Right lobe of liver (tissue), 6 donors: ENCODE measurements at regions not wholly inside any gene's neighbourhood (a gene's known extent, or its start where the extent isn't known, plus 50 kb on each side); places are given as distances from the start of the nearest gene placed in this dataset.

ENCODE experiments used
- ATAC-seq, 4 donors: fragments of 200-7000 bp; cut with Tn5 transposase; one replicate each; pipeline ENCODE4 v1.9.1; 2020; ENCODE audit warnings: mild to moderate bottlenecking in 4 of 4, moderate library complexity in 4 of 4
- DNase-seq, 3 donors: peaks; one replicate each; pipeline ENCODE4 v3.0.0-alpha.2; 2020
- H3K27ac ChIP-seq, 3 donors: fragments of 200-600 bp; one replicate each; pipeline ENCODE4 v1.8.0; 2022
- H3K27me3 ChIP-seq, 2 donors: fragments of 200-600 bp; one replicate each; pipeline ENCODE4 v1.8.0; 2022
- H3K36me3 ChIP-seq, 4 donors: fragments of 200-600 bp; sonication (generic) in 1 of 4; one replicate each; pipeline versions ENCODE4 v1.5.1 to v1.8.0; 2017 to 2022; ENCODE audit warnings: control low read depth in 1 of 4
- H3K4me1 ChIP-seq, 4 donors: fragments of 200-600 bp; sonication (generic) in 1 of 4; one replicate each; pipeline versions ENCODE4 v1.5.1 to v1.8.0; 2017 to 2022; ENCODE audit warnings: control low read depth in 1 of 4
- H3K4me3 ChIP-seq, 3 donors: fragments of 200-600 bp; one replicate each; pipeline ENCODE4 v1.8.0; 2022
- H3K9me3 ChIP-seq, 4 donors: fragments of 200-600 bp; sonication (generic) in 1 of 4; one replicate each; pipeline versions ENCODE4 v1.5.1 to v1.8.0; 2017 to 2022; ENCODE audit warnings: control low read depth in 1 of 4
- POLR2A ChIP-seq: fragments of 450-650 bp; IDR thresholded peaks from one replicate; pipeline ENCODE4 v1.6.1; 2017; ENCODE audit warnings: antibody characterized with exemption, mild to moderate bottlenecking
- WGBS: methylation state at CpG from one replicate; pipeline ENCODE4 v1.1.6; 2018; ENCODE audit warnings: low coverage, low lambda C conversion rate; ENCODE audit not compliant: insufficient coverage; ENCODE audit errors: missing lambda C conversion rate; 5-methylcytosine and 5-hydroxymethylcytosine counted together
- intact Hi-C, 2 donors: fragments of 100-400 bp; cut with DNase I; formaldehyde crosslinking; loops; one replicate each; pipeline versions ENCODE4 v1.11.2 to v1.14.1; 2022
- TF ChIP-seq, protein P1 (sequence below), 4 donors: fragments of 200-600 bp in 3 of 4; fragments of 450-650 bp in 1 of 4; IDR thresholded peaks; one replicate each; pipeline versions ENCODE4 v1.5.1 to v1.8.0; 2016 to 2022; ENCODE audit warnings: antibody characterized with exemption in 4 of 4, mild to moderate bottlenecking in 2 of 4
- donor health status: DM: no; HTN: yes; CAD: no.
- donor health status: DM: no; HTN: no; CAD: no.
- donor health status: DM: no; HTN: no; CAD: no.
- donor health status: DM: no; HTN: yes; CAD: no.
- donor health status: DM: no; HTN: yes; CAD: no.

DNA sequence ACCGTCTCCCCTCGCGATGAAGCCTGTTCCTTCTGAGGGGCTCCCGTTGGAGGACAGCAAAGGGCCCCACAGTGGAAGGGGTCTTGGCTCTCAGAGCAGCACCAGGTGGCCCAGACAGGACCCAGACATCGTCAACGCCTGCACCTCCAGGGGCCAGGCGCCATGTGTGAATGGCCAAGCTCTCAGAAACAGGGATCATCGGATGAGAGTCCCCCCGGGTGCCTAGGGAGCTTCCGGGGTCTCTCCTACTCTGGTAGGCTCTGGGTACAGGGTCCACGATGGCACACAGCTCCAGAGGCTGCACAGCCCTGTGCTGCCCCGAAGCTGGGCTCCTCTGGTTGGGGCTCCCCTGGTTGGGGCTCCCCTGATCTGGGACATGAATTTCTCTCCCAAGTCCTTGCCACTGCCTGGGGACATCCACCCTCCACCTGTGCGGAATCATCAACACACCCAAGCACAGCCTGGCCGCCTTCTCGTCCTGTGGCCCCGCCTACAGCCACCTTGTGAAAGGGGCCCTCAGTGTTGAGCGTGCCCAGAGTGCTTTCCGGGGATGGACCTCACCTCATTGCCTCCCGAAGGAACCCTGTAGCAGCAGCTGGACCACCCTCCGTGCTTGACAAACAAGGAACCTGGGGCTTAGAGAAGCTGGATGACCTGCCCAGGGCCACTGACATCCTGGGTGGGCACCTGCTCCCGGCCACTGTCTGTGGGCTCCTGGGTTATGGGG is 929.0 kb downstream of the BRD1 start:
- Histone ChIP-seq H3K27ac (no peak overlapping the region), H3K4me3 (no peak overlapping the region), H3K36me3 (no peaks in the 10 kb centered on the region), H3K4me1 (no peaks in the 10 kb centered on the region), H3K27me3 (no peaks in the 10 kb centered on the region), H3K9me3 (no peaks in the 10 kb centered on the region)
- DNase-seq (peak in 1 of 3 donors; percentile 22), ATAC-seq (no peak)
- TF ChIP-seq, protein P1, sequence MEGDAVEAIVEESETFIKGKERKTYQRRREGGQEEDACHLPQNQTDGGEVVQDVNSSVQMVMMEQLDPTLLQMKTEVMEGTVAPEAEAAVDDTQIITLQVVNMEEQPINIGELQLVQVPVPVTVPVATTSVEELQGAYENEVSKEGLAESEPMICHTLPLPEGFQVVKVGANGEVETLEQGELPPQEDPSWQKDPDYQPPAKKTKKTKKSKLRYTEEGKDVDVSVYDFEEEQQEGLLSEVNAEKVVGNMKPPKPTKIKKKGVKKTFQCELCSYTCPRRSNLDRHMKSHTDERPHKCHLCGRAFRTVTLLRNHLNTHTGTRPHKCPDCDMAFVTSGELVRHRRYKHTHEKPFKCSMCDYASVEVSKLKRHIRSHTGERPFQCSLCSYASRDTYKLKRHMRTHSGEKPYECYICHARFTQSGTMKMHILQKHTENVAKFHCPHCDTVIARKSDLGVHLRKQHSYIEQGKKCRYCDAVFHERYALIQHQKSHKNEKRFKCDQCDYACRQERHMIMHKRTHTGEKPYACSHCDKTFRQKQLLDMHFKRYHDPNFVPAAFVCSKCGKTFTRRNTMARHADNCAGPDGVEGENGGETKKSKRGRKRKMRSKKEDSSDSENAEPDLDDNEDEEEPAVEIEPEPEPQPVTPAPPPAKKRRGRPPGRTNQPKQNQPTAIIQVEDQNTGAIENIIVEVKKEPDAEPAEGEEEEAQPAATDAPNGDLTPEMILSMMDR (IDR thresholded peaks at IDR 0.05): no peak
- no peak for TF ChIP-seq POLR2A
- 54% methylated on average over 6 of the region's 21 CpGs for WGBS
- intact Hi-C loops: no loop called here

DNA sequence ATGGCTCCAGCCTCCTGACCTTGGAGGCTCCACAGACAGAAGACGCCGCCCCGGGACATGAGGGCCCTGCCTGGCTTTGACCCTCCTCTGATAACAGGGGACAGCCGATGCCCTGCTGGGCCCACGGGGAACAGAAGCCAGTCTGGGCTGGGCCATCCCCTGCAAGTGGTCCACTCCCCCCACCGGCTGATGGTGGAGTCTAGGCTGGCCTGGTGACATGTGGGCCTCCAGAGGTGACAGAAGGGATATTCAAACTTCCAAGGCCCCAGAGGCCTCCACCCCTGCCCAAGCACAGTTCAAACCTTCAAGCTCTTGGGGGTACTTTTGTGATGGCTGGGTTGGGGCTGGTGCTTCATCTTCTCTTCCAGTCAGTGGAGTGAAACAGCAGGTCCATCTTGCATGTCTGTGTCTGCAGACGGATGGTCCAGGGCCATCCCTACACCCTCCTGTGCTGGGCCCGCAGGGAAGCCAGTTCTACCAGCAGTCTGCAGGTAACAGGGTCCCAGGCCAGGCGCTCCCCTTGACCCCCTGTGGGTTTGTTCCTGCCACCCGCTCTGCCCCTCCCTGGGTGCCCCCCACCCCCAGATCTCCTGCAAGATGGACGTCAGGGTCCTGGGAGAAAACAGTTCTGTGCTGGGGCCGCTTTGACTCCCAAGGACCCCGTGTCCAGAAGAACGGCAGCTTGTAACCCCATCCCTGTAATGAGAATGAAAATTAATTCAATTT is 929.9 kb downstream of the BRD1 start:
- Histone ChIP-seq H3K4me3 (no peak overlapping the region), H3K4me1 (no peaks in the 10 kb centered on the region), H3K36me3 (no peaks in the 10 kb centered on the region), H3K27me3 (no peaks in the 10 kb centered on the region), H3K27ac (no peak overlapping the region), H3K9me3 (no peaks in the 10 kb centered on the region)
- ATAC-seq: no peak
- TF ChIP-seq POLR2A: no peak
- TF ChIP-seq, protein P1 (IDR thresholded peaks at IDR 0.05): no peak
- intact Hi-C loops: no loop called here
- DNase-seq: peak in 1 of 3 donors; percentile 43
- WGBS: 76% methylated on average over 2 of the region's 14 CpGs

DNA sequence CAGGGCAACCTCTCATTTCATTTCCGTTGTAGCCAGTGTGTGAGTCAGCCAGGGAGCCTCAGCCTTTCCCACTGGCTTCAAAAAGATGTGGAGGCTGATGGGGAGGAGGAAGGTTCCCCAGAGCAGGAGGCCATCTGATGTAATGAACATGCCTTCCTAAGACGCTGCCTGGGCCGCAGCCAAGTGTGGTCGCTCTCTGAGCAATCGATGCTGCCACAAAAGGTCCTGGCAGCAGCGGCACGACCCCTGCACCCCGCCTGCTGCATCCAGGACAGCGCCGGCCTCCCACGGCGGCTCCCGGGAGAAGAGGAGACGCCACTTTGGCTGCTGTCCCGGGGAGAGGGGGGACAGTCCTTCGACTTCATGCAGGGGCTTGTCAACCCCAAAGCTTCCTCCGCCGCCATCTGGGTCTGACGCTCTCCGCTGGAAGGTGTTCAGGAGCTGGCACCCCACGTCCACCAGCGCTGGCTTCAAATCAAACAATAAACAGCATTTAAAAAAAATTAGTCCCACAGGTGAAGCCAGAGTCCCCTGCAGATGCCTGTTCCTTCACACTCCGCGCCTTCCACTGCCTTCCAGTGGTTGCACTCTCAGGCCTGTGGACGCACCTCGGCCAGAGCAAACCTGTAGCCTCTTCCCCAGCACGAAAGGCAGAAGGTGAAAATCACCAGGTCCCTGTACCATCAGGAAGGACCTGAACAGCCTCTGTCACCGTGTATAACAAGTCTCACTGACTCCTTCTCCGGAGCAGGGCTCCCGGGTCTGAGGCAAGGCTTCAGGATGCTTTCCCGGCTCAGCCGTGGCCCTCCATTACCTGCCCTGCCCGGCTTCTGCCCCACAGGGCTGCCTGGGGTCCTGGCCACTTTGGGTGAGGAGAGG is 930.7 kb downstream of the BRD1 start:
- Histone ChIP-seq H3K27me3 (no peaks in the 10 kb centered on the region), H3K4me3 (no peak overlapping the region), H3K9me3 (no peaks in the 10 kb centered on the region), H3K27ac (no peak overlapping the region), H3K4me1 (no peaks in the 10 kb centered on the region), H3K36me3 (no peaks in the 10 kb centered on the region)
- TF ChIP-seq, protein P1 (IDR thresholded peaks at IDR 0.05): no peak
- TF ChIP-seq POLR2A: no peak
- 54% methylated on average over 6 of the region's 33 CpGs for WGBS
- DNase-seq (peak in 1 of 3 donors; percentile 30), ATAC-seq (no peak)
- intact Hi-C loops: no loop called here

DNA sequence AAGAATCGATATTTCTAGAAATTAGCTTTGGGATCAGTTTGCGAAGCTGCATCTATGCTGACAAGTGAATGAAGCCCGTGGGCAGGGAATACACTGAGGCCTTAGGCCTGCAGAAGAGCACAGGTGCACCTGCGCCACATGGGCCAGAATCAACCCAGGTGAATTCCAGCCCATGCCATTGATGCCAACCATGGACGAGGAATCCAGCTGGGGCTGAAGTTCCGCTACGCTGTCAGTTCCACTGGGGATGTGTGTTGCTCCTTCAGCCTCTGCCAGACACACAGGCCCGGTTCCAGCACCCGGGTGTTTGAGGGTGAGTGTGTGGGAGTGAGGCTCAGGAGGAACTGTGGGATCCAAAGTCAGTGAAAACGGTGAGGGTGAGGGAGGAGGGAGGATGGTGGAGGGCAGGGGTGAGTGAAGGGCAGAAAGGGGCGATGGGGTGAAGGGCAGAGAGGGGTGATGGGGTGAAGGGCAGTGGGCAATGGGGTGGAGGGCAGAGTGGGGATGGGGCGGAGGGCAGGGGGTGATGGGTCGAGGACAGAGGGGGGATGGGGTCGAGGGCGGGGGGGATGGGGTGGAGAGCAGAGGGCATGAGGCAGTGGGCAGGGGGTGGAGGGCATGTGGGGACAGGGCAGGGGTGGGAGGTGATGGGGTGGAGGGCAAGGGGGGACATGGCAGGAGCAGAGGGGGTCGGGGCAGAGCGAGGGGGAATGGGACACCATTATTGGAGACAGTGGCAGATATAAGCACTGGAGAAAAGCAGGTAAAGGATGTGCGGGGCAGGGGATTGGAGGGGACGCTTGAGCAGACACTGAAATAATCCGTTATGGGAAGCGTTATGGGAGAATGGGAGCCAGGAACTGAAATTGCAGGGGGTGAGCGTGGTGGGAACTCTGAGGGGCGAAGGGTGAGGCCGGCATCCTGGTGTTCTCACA is 931.6 kb downstream of the BRD1 start:
- H3K27ac ChIP-seq: no peak overlapping the region
- no peak for ATAC-seq
- H3K4me1 ChIP-seq: no peaks in the 10 kb centered on the region
- WGBS: 67% methylated on average over 24 of the region's 24 CpGs
- H3K9me3 ChIP-seq: no peaks in the 10 kb centered on the region
- no peaks in the 10 kb centered on the region for H3K27me3 ChIP-seq
- DNase-seq: peak in 1 of 3 donors; percentile 23
- no peak overlapping the region for H3K4me3 ChIP-seq
- no peak for TF ChIP-seq POLR2A
- TF ChIP-seq, protein P1 (IDR thresholded peaks at IDR 0.05): no peak
- no peaks in the 10 kb centered on the region for H3K36me3 ChIP-seq
- intact Hi-C loops: no loop called here
